ENCODE measurements at regions not wholly inside any gene's neighbourhood (a gene's known extent, or its start where the extent isn't known, plus 50 kb on each side); places are given as distances from the start of the nearest gene placed in this dataset.

DNA sequence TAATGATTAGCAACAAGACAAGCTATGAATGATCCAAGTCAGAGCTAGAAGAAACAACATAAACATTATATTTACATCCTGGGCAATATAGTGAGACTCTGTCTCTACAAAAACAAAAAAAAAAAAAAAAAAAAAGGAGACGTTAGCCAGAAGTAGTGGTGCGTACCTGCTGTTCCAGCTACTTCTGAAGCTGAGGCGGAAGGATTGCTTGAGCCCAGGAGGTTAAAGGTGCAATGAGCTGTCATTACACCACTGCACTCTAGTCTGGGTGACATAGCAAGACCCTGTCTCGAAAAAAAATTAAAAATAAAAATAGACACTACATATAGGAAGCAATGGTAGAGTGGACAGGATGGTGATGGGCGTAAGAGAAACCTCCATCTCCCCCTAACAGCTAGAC is 144.6 kb upstream of the VCX3A start:
- ATAC-seq: no peak
- TF ChIP-seq, protein P1, sequence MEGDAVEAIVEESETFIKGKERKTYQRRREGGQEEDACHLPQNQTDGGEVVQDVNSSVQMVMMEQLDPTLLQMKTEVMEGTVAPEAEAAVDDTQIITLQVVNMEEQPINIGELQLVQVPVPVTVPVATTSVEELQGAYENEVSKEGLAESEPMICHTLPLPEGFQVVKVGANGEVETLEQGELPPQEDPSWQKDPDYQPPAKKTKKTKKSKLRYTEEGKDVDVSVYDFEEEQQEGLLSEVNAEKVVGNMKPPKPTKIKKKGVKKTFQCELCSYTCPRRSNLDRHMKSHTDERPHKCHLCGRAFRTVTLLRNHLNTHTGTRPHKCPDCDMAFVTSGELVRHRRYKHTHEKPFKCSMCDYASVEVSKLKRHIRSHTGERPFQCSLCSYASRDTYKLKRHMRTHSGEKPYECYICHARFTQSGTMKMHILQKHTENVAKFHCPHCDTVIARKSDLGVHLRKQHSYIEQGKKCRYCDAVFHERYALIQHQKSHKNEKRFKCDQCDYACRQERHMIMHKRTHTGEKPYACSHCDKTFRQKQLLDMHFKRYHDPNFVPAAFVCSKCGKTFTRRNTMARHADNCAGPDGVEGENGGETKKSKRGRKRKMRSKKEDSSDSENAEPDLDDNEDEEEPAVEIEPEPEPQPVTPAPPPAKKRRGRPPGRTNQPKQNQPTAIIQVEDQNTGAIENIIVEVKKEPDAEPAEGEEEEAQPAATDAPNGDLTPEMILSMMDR (IDR thresholded peaks at IDR 0.05): no peak
- H3K4me1 ChIP-seq: no peaks in the 10 kb centered on the region
- H3K27me3 ChIP-seq (ENCODE audit: insufficient read depth in 3 of 3, low read length in 2 of 3): no peaks in the 10 kb centered on the region
- no peak overlapping the region for H3K27ac ChIP-seq
- intact Hi-C loops (cut with DNase I): no loop called here
- WGBS, 3 donors: 81 to 94% (median 87%) methylated on average over 4 to 5 of the region's 5 CpGs
- DNase-seq: no peak
- no peaks in the 10 kb centered on the region for H3K9me3 ChIP-seq
- no peak overlapping the region for H3K4me3 ChIP-seq
- H3K36me3 ChIP-seq (ENCODE audit: insufficient read depth in 1 of 2, low read depth in 1 of 2): no peaks in the 10 kb centered on the region

DNA sequence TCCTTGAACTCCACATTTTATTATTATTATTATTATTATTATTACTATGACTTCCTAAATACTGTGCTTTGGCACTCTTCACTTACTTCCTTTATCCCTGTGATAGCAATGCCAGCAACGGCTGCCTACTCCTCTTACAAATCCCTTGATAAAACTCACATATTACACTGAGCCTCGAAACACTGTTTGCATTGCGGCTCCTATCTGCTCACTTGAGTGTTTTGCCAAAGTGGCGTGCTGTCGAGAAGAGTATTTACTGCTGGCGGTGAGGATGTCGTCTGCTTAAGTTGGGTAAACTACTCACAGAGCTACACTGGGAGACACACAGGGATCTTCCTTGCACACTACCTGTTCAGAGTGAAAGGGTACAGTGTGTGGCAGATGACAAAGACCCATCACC is 143.4 kb upstream of the VCX3A start:
- 24 to 43% (median 42%) methylated on average over 7 of the region's 7 CpGs for WGBS, 3 donors
- DNase-seq: no peak

DNA sequence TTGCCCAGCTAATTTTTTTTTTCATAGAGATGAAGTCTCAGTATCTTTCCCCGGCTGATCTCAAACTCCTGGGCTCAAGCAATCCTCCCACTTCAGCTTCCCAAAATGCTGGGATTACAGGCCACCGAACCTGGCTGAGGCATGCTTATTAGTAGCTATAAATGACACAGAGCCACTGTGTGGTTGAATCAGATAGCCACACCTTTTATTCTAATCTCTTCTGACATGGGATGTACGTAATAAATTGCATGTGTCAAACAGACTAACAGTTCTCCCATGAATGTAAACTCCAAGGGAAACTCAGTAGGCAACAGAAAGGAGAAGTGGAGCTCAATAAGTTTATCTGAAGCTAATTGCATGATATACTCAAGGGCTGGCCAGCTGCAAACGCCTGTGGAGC is 139.8 kb upstream of the VCX3A start:
- no peaks in the 10 kb centered on the region for H3K4me1 ChIP-seq
- H3K27ac ChIP-seq: no peak overlapping the region
- intact Hi-C loops (cut with DNase I): no loop called here
- 33 to 50% (median 36%) methylated on average over 4 of the region's 4 CpGs for WGBS, 3 donors
- DNase-seq (no peak), ATAC-seq (no peak)
- no peak overlapping the region for H3K4me3 ChIP-seq
- TF ChIP-seq, protein P1 (IDR thresholded peaks at IDR 0.05): no peak
- H3K36me3 ChIP-seq (ENCODE audit: insufficient read depth in 1 of 2, low read depth in 1 of 2): no peaks in the 10 kb centered on the region
- no peaks in the 10 kb centered on the region for H3K9me3 ChIP-seq
- no peaks in the 10 kb centered on the region for H3K27me3 ChIP-seq (ENCODE audit: insufficient read depth in 3 of 3, low read length in 2 of 3)

More for the DNA sequence above, 143.4 kb upstream of the VCX3A start:
- Histone ChIP-seq H3K27me3 (ENCODE audit: insufficient read depth in 3 of 3, low read length in 2 of 3) (no peaks in the 10 kb centered on the region), H3K4me3 (no peak overlapping the region), H3K9me3 (no peaks in the 10 kb centered on the region), H3K27ac (no peak overlapping the region), H3K36me3 (ENCODE audit: insufficient read depth in 1 of 2, low read depth in 1 of 2) (no peaks in the 10 kb centered on the region), H3K4me1 (no peaks in the 10 kb centered on the region)
- ATAC-seq: no peak
- TF ChIP-seq, protein P1 (IDR thresholded peaks at IDR 0.05): no peak
- intact Hi-C loops (cut with DNase I): no loop called here

- Histone ChIP-seq H3K4me1 (no peaks in the 10 kb centered on the region), H3K27me3 (ENCODE audit: insufficient read depth in 3 of 3, low read length in 2 of 3) (no peaks in the 10 kb centered on the region), H3K27ac (no peak overlapping the region), H3K36me3 (ENCODE audit: insufficient read depth in 1 of 2, low read depth in 1 of 2) (no peaks in the 10 kb centered on the region), H3K4me3 (no peak overlapping the region), H3K9me3 (no peaks in the 10 kb centered on the region)
- DNase-seq (no peak), ATAC-seq (no peak)
- TF ChIP-seq, protein P1 (IDR thresholded peaks at IDR 0.05): no peak
- 59 to 74% (median 67%) methylated on average over 5 of the region's 5 CpGs for WGBS, 3 donors
- intact Hi-C loops (cut with DNase I): no loop called here
Observed at GRCh38 chrX:6667048-6667768, 132.3 kb upstream of the VCX3A start.

- WGBS, 3 donors: 78 to 86% (median 81%) methylated on average over 2 of the region's 2 CpGs
- TF ChIP-seq, protein P1 (IDR thresholded peaks at IDR 0.05): no peak
- intact Hi-C loops (cut with DNase I): no loop called here
Observed at GRCh38 chrX:6666624-6667023, 131.7 kb upstream of the VCX3A start.

More at GRCh38 chrX:6666624-6667023, 131.7 kb upstream of the VCX3A start:
- H3K9me3 ChIP-seq: no peaks in the 10 kb centered on the region
- H3K4me3 ChIP-seq: no peak overlapping the region
- DNase-seq (no peak), ATAC-seq (no peak)
- H3K27me3 ChIP-seq (ENCODE audit: insufficient read depth in 3 of 3, low read length in 2 of 3): no peaks in the 10 kb centered on the region
- H3K27ac ChIP-seq: no peak overlapping the region
- no peaks in the 10 kb centered on the region for H3K4me1 ChIP-seq
- no peaks in the 10 kb centered on the region for H3K36me3 ChIP-seq (ENCODE audit: insufficient read depth in 1 of 2, low read depth in 1 of 2)
